Cardiac fibroblast (primary cell): ENCODE measurements at regions not wholly inside any gene's neighbourhood (a gene's known extent, or its start where the extent isn't known, plus 50 kb on each side); places are given as distances from the start of the nearest gene placed in this dataset.

ENCODE experiments used
- DNase-seq, 2 donors: peaks; one replicate each; pipeline versions ENCODE4 v3.0.0 to v3.0.0-alpha.2; 2010; ENCODE audit warnings: low read depth in 2 of 2
- H3K4me3 ChIP-seq, 2 donors: replicated peaks in 1 of 2; 1 replicate in 1 of 2; 2 replicates in 1 of 2; pipeline ENCODE4 v1.5.1; 2011; ENCODE audit warnings: low read depth in 2 of 2, low read length in 2 of 2, mild to moderate bottlenecking in 2 of 2, moderate library complexity in 1 of 2
- TF ChIP-seq, protein P1 (sequence below): IDR thresholded peaks from one replicate; pipeline ENCODE4 v1.5.1; 2011; ENCODE audit warnings: low read depth, mild to moderate bottlenecking, low read length, inconsistent platforms

DNA sequence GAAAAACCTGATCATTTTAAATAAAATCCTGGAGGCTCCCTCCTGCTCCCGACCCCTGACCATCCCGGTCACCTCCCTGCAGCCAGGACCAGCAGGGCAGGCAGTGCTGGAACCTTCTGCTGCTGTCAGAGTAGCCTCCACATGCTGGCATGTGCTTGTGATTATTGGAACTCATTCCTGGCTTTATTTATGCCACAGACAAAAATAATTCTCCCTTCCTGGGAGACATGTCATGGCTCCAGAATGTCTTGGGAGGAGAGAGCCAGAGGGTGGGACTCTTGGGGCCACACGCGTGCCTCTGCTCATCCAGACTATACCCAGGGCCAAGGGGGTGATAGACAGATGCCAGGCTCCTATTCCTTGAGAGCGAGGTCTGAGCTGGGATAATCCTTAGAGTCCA is 183.6 kb upstream of the RAB4A start:
- no peak for DNase-seq
- H3K4me3 ChIP-seq = no peak overlapping the region
- TF ChIP-seq, protein P1, sequence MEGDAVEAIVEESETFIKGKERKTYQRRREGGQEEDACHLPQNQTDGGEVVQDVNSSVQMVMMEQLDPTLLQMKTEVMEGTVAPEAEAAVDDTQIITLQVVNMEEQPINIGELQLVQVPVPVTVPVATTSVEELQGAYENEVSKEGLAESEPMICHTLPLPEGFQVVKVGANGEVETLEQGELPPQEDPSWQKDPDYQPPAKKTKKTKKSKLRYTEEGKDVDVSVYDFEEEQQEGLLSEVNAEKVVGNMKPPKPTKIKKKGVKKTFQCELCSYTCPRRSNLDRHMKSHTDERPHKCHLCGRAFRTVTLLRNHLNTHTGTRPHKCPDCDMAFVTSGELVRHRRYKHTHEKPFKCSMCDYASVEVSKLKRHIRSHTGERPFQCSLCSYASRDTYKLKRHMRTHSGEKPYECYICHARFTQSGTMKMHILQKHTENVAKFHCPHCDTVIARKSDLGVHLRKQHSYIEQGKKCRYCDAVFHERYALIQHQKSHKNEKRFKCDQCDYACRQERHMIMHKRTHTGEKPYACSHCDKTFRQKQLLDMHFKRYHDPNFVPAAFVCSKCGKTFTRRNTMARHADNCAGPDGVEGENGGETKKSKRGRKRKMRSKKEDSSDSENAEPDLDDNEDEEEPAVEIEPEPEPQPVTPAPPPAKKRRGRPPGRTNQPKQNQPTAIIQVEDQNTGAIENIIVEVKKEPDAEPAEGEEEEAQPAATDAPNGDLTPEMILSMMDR = no peak

DNA sequence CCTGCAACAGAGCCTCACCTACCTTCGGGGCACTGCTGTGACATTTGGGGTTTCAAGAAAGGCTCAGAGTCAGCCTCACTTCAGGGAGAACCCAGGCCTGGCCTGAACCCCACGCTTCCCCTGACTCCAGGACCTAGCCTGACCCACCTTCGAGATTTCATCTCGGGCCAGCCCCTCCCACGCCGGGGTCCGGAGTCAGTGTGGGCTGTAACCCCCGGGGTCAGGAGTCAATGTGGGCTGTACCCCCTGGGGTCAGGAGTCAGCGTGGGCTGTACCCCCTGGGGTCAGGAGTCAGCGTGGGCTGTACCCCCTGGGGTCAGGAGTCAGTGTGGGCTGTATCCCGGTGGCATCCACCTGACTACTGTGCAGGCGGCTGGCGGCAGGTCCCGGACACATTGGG is 183.0 kb upstream of the RAB4A start:
- TF ChIP-seq, protein P1 = no peak
- DNase-seq = no peak

DNA sequence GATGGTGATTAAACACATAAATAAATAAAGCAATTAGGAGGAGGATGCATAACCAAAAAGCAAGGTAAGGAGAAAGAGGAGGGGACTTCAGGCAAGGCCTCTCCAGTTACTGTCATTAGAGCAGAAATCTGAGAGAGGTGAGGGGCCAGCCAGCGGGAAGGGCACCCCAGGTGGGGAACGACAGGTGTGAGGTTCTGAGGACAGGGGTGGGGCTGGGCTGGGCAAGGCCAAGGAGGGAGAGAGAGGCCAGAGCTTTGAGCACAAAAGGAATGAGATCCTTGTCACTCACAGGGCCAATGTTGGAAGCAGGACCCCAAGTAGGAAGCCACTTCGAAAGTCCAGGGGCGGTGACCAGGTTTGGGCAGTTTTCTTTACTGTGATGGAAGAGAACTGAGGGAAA is 182.2 kb upstream of the RAB4A start:
- DNase-seq = no peak
- TF ChIP-seq, protein P1 = no peak
- H3K4me3 ChIP-seq = no peak overlapping the region

More for the DNA sequence above, 183.0 kb upstream of the RAB4A start:
- H3K4me3 ChIP-seq = no peak overlapping the region

DNA sequence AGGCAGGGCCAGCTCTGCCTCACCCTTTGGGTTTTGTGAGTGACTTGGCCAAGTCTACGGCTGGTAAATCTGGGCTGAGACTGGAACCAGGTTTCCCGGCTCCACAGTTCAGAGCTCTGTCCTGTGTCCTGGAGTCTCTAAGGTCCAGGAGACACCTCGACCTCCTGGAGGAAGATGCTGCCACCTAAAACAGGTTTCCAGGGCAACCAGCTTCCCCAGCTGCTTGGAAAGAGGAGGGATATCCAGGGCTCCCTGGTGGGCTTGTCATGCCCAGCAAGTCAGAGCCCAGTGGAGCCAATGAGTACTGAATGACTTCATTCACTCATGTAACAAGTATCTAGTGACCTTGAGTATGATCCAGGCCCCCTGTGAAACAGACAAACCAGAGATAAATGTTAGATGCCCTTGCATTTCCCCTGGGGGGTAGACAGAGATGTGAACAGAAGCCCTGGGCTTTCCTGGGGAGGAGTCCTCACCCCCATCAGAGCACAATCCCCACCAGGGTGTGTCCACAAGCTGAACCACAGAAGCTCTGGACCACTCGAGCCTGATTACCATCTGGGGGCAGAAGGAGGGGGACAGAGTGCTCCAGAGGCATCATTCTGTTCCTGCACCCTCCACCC is 181.2 kb upstream of the RAB4A start:
- TF ChIP-seq, protein P1 = no peak
- no peak overlapping the region for H3K4me3 ChIP-seq
- DNase-seq = no peak

DNA sequence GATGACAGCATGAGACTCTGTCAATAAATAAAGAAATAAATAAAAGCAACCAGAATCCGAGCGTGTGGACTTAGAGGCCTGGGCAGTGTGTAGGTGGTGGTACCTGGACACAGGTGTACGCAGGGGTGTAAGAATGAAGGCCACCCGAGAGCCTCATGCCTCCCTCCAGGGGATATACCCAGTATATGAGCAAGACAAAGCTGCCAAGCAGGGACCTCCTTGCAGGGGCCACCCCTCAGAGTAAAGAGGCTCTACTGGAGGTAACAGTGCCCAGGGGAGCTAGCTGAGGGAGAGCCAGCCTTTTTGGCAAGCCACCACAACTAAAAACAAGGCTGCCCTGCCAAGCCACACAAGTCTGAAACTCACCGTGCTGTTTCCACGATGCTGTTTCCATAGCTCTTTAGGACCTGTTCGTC is 179.2 kb upstream of the RAB4A start:
- DNase-seq = no peak
- no peak overlapping the region for H3K4me3 ChIP-seq
- TF ChIP-seq, protein P1 = no peak

DNA sequence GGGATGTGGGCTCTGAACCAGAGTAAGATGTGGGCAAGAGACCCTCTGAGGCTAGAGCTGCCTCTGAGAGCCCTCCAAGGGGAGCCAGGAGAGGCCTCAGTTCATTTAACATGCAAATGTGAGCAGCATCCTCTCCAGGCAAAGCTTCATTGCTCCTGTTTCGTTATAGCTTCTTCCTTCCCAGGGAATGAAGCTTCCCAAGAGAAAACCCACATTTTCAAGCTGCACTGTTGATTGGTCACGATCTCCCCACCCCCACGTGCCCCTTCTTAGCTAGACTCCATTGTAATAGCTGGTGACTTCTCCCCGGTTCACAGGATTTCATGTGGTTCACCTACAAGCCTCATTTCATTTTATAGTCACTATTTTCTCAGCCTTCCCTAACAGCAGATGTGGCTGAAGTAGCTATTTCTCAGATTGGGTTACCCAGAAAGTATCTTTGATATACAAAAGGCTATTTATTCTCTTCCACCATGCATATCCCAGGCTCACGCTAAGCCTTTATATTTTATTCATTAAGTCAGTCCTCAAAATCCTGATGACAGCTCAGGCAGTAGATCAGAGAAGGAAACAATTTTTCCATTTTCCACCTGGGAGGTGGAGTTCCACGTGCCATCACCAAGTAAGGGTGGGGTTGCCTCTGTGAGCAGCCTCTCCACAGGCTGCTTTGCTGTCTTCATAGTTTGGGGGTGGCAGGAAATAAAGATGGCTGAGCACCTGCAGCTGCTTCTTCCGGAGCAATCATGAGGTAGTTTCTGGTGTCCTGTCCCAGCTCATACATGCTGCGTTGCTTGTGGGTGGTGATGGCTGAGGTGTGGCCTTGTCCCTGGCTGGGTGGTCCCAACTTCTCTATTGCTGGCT is 178.3 kb upstream of the RAB4A start:
- DNase-seq = no peak
- H3K4me3 ChIP-seq = no peak overlapping the region
- TF ChIP-seq, protein P1 = no peak
